ENCODE measurements at regions not wholly inside any gene's neighbourhood (a gene's known extent, or its start where the extent isn't known, plus 50 kb on each side); places are given as distances from the start of the nearest gene placed in this dataset.
"Not testable (repeated sequence)": the region's sequence is repeated elsewhere in the genome, so short reads cannot be mapped to it uniquely, and the experiment has no call there.

DNA sequence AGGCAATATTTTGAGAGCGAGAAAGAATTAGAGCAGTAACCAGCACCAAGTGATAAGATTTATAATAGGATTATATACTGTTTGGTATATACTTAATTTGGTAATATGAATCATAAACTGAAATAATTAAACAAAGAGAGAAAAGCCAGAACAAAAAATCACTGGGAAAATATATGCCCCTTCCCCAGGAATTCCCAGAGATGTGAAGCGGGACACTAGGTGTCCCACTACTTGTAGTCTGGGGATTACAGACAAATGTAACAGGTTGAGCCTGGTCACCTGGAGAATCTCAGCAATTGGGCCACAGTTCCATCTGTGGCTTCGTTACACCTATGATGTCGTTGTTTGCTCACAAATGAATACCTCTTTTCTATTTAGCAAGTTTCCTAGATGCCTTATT is 256.1 kb upstream of the CHAC2 start:
- H3K36me3 Mint-ChIP-seq = no peaks in the 10 kb centered on the region
- H3K9me3 Mint-ChIP-seq = no peaks in the 10 kb centered on the region
- H3K27ac Mint-ChIP-seq = no peak overlapping the region
- DNase-seq = no peak
- ATAC-seq (replicated peaks in 1 of 4) = no peak
- no peak overlapping the region for H3K27ac ChIP-seq (ENCODE audit: low read length)
- no peaks in the 10 kb centered on the region for H3K27me3 ChIP-seq (replicated peaks in 1 of 2; ENCODE audit: control insufficient read depth in 2 of 2, extremely low read depth in 1 of 2, insufficient read depth in 2 of 2, low read length in 1 of 2)
- 89% methylated on average over 1 of the region's 4 CpGs for WGBS (ENCODE audit: insufficient coverage)
- ChIA-PET CTCF (no interaction called here), POLR2A (no interaction called here)
- H3K27me3 Mint-ChIP-seq = peaks cover 1 to 18% of the 10 kb centered on the region in 2 donors
- H3K4me1 Mint-ChIP-seq = no peaks in the 10 kb centered on the region
- H3K4me1 ChIP-seq (ENCODE audit: control insufficient read depth in 1 of 2, extremely low read depth in 1 of 2, insufficient read depth in 2 of 2, low read length in 2 of 2) = no peaks in the 10 kb centered on the region
- H3K36me3 ChIP-seq (ENCODE audit: control insufficient read depth in 2 of 2, extremely low read depth in 1 of 2, insufficient read depth in 1 of 2, low read length in 1 of 2) = no peaks in the 10 kb centered on the region
- no peak overlapping the region for H3K4me3 ChIP-seq (ENCODE audit: control insufficient read depth in 1 of 2, extremely low read depth in 1 of 2, low read length in 1 of 2)
- no peaks in the 10 kb centered on the region for H3K9me3 ChIP-seq
- H3K4me3 Mint-ChIP-seq = no peak overlapping the region

DNA sequence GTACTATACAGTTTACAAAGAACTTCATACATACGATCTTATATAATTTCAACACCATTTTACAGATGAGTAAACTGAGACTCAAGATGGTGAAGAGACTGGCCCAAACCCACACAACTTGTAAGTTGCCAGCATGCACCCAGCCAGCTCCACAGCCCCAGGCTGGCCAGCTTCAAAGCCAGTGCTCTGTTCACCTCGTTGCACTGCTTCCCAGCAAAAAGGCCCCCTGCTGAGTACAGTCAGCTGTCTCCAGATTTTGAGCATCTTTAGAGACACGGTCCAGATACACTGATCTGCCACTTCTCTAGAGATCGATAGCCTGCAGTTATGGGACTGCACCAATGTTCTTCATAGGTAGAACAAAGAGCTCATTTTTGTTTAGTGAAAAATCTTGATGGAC is 257.2 kb upstream of the CHAC2 start:
- Histone ChIP-seq H3K36me3 (ENCODE audit: control insufficient read depth in 2 of 2, extremely low read depth in 1 of 2, insufficient read depth in 1 of 2, low read length in 1 of 2) (no peaks in the 10 kb centered on the region), H3K9me3 (no peaks in the 10 kb centered on the region), H3K4me1 (ENCODE audit: control insufficient read depth in 1 of 2, extremely low read depth in 1 of 2, insufficient read depth in 2 of 2, low read length in 2 of 2) (no peaks in the 10 kb centered on the region), H3K4me3 (ENCODE audit: control insufficient read depth in 1 of 2, extremely low read depth in 1 of 2, low read length in 1 of 2) (no peak overlapping the region), H3K27me3 (replicated peaks in 1 of 2; ENCODE audit: control insufficient read depth in 2 of 2, extremely low read depth in 1 of 2, insufficient read depth in 2 of 2, low read length in 1 of 2) (no peaks in the 10 kb centered on the region), H3K27ac (ENCODE audit: low read length) (no peak overlapping the region)
- Mint-ChIP-seq H3K4me3 (no peak overlapping the region), H3K4me1 (no peaks in the 10 kb centered on the region), H3K27ac (no peak overlapping the region), H3K36me3 (no peaks in the 10 kb centered on the region), H3K9me3 (no peaks in the 10 kb centered on the region), H3K27me3 (peaks cover 1 to 21% of the 10 kb centered on the region in 2 donors)
- POLR2A ChIA-PET = no interaction called here
- CTCF ChIA-PET = no interaction called here
- no peak for DNase-seq
- ATAC-seq (replicated peaks in 1 of 4) = no peak
- WGBS (ENCODE audit: insufficient coverage) = no CpG with 5 or more reads among the region's 4 CpGs

DNA sequence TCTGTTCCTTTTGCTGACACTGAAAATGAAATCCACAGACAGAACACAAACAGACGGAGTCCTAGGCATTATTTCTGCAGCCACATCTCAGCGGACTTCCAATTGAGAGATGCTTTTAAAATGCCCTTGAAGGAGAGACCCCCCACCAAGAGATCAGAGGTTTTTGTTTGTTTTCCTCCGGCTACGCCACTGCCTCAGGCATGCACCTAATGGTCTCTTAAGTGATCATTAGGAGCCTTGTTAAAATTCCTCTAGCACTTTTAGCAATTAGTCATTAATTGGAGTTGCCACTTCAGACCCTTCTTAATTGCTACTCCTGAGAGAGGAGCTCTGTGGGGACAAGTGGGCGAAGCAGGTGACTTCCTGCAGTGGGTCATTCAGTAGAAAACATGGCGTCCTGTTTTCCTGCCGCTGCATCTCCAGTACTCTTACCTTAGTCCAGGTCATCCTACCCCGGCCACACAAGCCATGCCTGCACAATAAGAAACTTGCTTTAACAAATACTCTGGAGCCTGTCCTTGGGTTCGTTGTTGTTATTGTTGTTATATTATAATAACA is 257.7 kb upstream of the CHAC2 start:
- H3K4me3 ChIP-seq (ENCODE audit: control insufficient read depth in 1 of 2, extremely low read depth in 1 of 2, low read length in 1 of 2) = no peak overlapping the region
- H3K27me3 ChIP-seq (replicated peaks in 1 of 2; ENCODE audit: control insufficient read depth in 2 of 2, extremely low read depth in 1 of 2, insufficient read depth in 2 of 2, low read length in 1 of 2) = no peaks in the 10 kb centered on the region
- Mint-ChIP-seq H3K4me1 (no peaks in the 10 kb centered on the region), H3K27me3 (peaks cover 1 to 21% of the 10 kb centered on the region in 2 donors), H3K4me3 (no peak overlapping the region), H3K9me3 (no peaks in the 10 kb centered on the region), H3K27ac (no peak overlapping the region), H3K36me3 (no peaks in the 10 kb centered on the region)
- H3K9me3 ChIP-seq = no peaks in the 10 kb centered on the region
- CTCF ChIA-PET = no interaction called here
- WGBS (ENCODE audit: insufficient coverage) = 70% methylated on average over 4 of the region's 9 CpGs
- no peak overlapping the region for H3K27ac ChIP-seq (ENCODE audit: low read length)
- POLR2A ChIA-PET = no interaction called here
- H3K4me1 ChIP-seq (ENCODE audit: control insufficient read depth in 1 of 2, extremely low read depth in 1 of 2, insufficient read depth in 2 of 2, low read length in 2 of 2) = no peaks in the 10 kb centered on the region
- no peaks in the 10 kb centered on the region for H3K36me3 ChIP-seq (ENCODE audit: control insufficient read depth in 2 of 2, extremely low read depth in 1 of 2, insufficient read depth in 1 of 2, low read length in 1 of 2)
- no peak for DNase-seq
- no peak for ATAC-seq (replicated peaks in 1 of 4)

DNA sequence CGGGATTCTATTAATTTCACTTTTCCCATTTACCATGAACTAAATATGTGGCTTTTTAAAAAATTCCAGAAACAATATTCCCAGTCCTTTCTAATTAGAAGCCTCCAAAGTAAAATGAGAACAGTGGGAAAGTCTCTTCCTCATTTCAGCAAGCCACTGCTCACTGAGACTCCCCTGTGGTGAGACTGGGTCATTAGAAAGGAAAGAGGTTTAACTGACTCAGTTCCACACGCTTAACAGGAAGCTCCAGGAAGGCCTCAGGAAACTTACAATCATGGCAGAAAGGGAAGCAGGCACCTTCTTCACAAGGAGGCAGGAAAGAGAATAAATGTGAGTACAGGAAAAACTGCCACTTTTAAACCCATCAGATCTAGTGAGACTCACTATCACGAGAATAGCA is 258.9 kb upstream of the CHAC2 start:
- no peak overlapping the region for H3K4me3 ChIP-seq (ENCODE audit: control insufficient read depth in 1 of 2, extremely low read depth in 1 of 2, low read length in 1 of 2)
- no peaks in the 10 kb centered on the region for H3K36me3 ChIP-seq (ENCODE audit: control insufficient read depth in 2 of 2, extremely low read depth in 1 of 2, insufficient read depth in 1 of 2, low read length in 1 of 2)
- Mint-ChIP-seq H3K4me1 (no peaks in the 10 kb centered on the region), H3K27ac (no peak overlapping the region), H3K4me3 (no peak overlapping the region), H3K36me3 (no peaks in the 10 kb centered on the region), H3K27me3 (peaks cover 0 to 17% of the 10 kb centered on the region in 2 donors), H3K9me3 (no peaks in the 10 kb centered on the region)
- H3K9me3 ChIP-seq = no peaks in the 10 kb centered on the region
- ChIA-PET CTCF (no interaction called here), POLR2A (no interaction called here)
- no peak overlapping the region for H3K27ac ChIP-seq (ENCODE audit: low read length)
- no peaks in the 10 kb centered on the region for H3K4me1 ChIP-seq (ENCODE audit: control insufficient read depth in 1 of 2, extremely low read depth in 1 of 2, insufficient read depth in 2 of 2, low read length in 2 of 2)
- ATAC-seq (replicated peaks in 1 of 4) = no peak
- WGBS (ENCODE audit: insufficient coverage) = 83% methylated on average over 1 of the region's 3 CpGs
- DNase-seq = no peak
- H3K27me3 ChIP-seq (replicated peaks in 1 of 2; ENCODE audit: control insufficient read depth in 2 of 2, extremely low read depth in 1 of 2, insufficient read depth in 2 of 2, low read length in 1 of 2) = no peaks in the 10 kb centered on the region

DNA sequence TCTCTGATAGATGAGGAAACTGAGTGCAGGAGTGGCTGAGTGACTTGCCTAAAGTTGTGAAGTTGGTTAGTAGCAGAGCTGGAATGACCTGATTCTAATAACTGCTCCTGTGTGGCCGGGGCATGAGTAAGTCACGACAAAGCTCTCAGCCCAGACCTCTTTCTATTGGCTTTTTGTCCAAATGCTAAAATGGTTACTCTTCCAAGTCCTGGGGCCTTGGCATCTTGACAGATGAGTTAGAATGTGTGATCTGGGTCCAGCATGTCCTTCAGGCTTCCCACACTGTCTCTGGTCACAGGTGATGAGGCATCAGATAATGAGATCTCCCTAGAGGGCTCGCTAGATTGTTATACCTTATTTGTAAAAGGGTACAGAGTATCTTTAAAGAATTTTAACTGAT is 260.5 kb upstream of the CHAC2 start:
- H3K27me3 ChIP-seq (replicated peaks in 1 of 2; ENCODE audit: control insufficient read depth in 2 of 2, extremely low read depth in 1 of 2, insufficient read depth in 2 of 2, low read length in 1 of 2); H3K4me1 Mint-ChIP-seq; H3K9me3 Mint-ChIP-seq; H3K4me3 Mint-ChIP-seq; H3K36me3 ChIP-seq (ENCODE audit: control insufficient read depth in 2 of 2, extremely low read depth in 1 of 2, insufficient read depth in 1 of 2, low read length in 1 of 2); H3K27ac ChIP-seq (ENCODE audit: low read length); H3K36me3 Mint-ChIP-seq; H3K27ac Mint-ChIP-seq; ATAC-seq (replicated peaks in 1 of 4); CTCF ChIA-PET; DNase-seq; H3K4me3 ChIP-seq (ENCODE audit: control insufficient read depth in 1 of 2, extremely low read depth in 1 of 2, low read length in 1 of 2); H3K4me1 ChIP-seq (ENCODE audit: control insufficient read depth in 1 of 2, extremely low read depth in 1 of 2, insufficient read depth in 2 of 2, low read length in 2 of 2); POLR2A ChIA-PET; H3K9me3 ChIP-seq: not testable (repeated sequence)
- no CpG with 5 or more reads among the region's 3 CpGs for WGBS (ENCODE audit: insufficient coverage)
- H3K27me3 Mint-ChIP-seq = peaks cover 0 to 17% of the 10 kb centered on the region in 2 donors

DNA sequence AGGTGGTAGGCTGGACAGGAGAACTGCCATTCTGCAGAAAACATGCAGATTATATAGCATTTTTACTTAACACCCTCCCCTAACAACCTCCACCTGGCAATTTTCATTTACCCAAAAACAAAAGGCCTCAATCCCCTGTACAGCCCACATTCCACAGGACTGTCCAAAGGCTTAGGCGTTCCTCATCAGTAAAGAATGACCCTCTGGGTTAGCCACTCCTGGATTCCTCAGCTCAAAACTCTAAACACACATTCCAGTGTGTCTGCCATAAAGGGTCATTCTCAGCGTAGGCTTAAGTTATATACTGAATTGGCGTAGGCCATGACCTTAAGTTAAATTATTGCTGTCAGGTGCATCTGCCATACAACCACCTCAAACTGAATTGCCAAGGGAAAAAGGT is 261.8 kb upstream of the CHAC2 start:
- Mint-ChIP-seq H3K27ac (no peak overlapping the region), H3K27me3 (peaks cover 0 to 17% of the 10 kb centered on the region in 2 donors), H3K4me3 (no peak overlapping the region), H3K36me3 (no peaks in the 10 kb centered on the region), H3K4me1 (no peaks in the 10 kb centered on the region), H3K9me3 (no peaks in the 10 kb centered on the region)
- Histone ChIP-seq H3K9me3 (no peaks in the 10 kb centered on the region), H3K27ac (ENCODE audit: low read length) (no peak overlapping the region), H3K36me3 (ENCODE audit: control insufficient read depth in 2 of 2, extremely low read depth in 1 of 2, insufficient read depth in 1 of 2, low read length in 1 of 2) (no peaks in the 10 kb centered on the region), H3K4me3 (ENCODE audit: control insufficient read depth in 1 of 2, extremely low read depth in 1 of 2, low read length in 1 of 2) (no peak overlapping the region), H3K4me1 (ENCODE audit: control insufficient read depth in 1 of 2, extremely low read depth in 1 of 2, insufficient read depth in 2 of 2, low read length in 2 of 2) (no peaks in the 10 kb centered on the region), H3K27me3 (replicated peaks in 1 of 2; ENCODE audit: control insufficient read depth in 2 of 2, extremely low read depth in 1 of 2, insufficient read depth in 2 of 2, low read length in 1 of 2) (no peaks in the 10 kb centered on the region)
- CTCF ChIA-PET = no interaction called here
- DNase-seq = no peak
- POLR2A ChIA-PET = no interaction called here
- whole genome bisulfite sequencing (ENCODE audit: insufficient coverage) = 81% methylated on average over 2 of the region's 3 CpGs
- no peak for ATAC-seq (replicated peaks in 1 of 4)

DNA sequence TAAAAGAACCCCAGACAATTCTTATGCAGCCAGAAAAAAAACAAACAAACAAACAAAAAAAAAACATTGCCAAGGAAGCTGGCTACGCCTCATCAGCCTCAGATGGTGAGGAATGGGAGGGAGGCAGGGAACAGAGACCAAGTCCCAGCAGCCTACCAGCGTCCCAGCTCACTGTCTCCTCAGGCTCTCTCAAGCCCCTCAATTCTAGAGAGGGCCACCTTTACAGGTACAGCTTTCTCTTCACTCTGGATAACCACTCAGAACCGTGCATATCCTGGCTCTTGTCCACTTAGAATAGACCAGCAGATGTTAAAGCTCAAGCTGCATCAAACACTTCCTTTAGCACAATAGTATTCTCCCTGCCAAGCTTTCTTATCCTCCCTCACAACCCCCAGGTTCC is 263.1 kb upstream of the CHAC2 start:
- Mint-ChIP-seq H3K27ac (no peak overlapping the region), H3K4me1 (no peaks in the 10 kb centered on the region), H3K4me3 (no peak overlapping the region), H3K9me3 (no peaks in the 10 kb centered on the region), H3K36me3 (no peaks in the 10 kb centered on the region), H3K27me3 (peaks cover 0 to 11% of the 10 kb centered on the region in 2 donors)
- WGBS (ENCODE audit: insufficient coverage) = 37% methylated on average over 2 of the region's 3 CpGs
- ATAC-seq (replicated peaks in 1 of 4) (no peak), DNase-seq (no peak)
- Histone ChIP-seq H3K36me3 (ENCODE audit: control insufficient read depth in 2 of 2, extremely low read depth in 1 of 2, insufficient read depth in 1 of 2, low read length in 1 of 2) (no peaks in the 10 kb centered on the region), H3K4me3 (ENCODE audit: control insufficient read depth in 1 of 2, extremely low read depth in 1 of 2, low read length in 1 of 2) (no peak overlapping the region), H3K27ac (ENCODE audit: low read length) (no peak overlapping the region), H3K9me3 (no peaks in the 10 kb centered on the region), H3K27me3 (replicated peaks in 1 of 2; ENCODE audit: control insufficient read depth in 2 of 2, extremely low read depth in 1 of 2, insufficient read depth in 2 of 2, low read length in 1 of 2) (no peaks in the 10 kb centered on the region), H3K4me1 (ENCODE audit: control insufficient read depth in 1 of 2, extremely low read depth in 1 of 2, insufficient read depth in 2 of 2, low read length in 2 of 2) (no peaks in the 10 kb centered on the region)
- ChIA-PET CTCF (no interaction called here), POLR2A (interaction anchor here in 1 of 2 donors (0.6 kb wide), 1 partner anchor 661 kb away, joined by 3 read pairs; no protein-coding TSS in a partner anchor)
